GM12891 (cell line): ENCODE measurements at regions not wholly inside any gene's neighbourhood (a gene's known extent, or its start where the extent isn't known, plus 50 kb on each side); places are given as distances from the start of the nearest gene placed in this dataset.

Experiments
- DNase-seq: peaks from one replicate; pipeline ENCODE4 v3.0.0; 2011; ENCODE audit warnings: low spot score; ENCODE audit not compliant: insufficient read length
- FAIRE-seq: peaks from 2 replicates; lab custom pipeline; 2011; peaks lifted over from hg19 to GRCh38; lab: Jason Lieb, UNC
- PAX5 ChIP-seq: IDR thresholded peaks from 2 replicates; pipeline ENCODE4 v1.6.1; 2011; ENCODE audit warnings: low read length, moderate library complexity, mild to moderate bottlenecking; ENCODE audit not compliant: insufficient read depth, severe bottlenecking
- POLR2A ChIP-seq: IDR thresholded peaks from 2 replicates; pipeline ENCODE4 v1.6.1; 2011; ENCODE audit warnings: low read depth, low read length, control low read depth
- POLR2AphosphoS5 ChIP-seq: IDR thresholded peaks from 2 replicates; pipeline ENCODE4 v1.6.1; 2011; ENCODE audit warnings: low read depth, low read length, control low read depth
- POU2F2 ChIP-seq: IDR thresholded peaks from 2 replicates; pipeline ENCODE4 v1.6.1; 2011; ENCODE audit warnings: low read depth, mild to moderate bottlenecking, control low read depth, low read length, moderate library complexity
- SPI1 ChIP-seq: IDR thresholded peaks from 2 replicates; pipeline ENCODE4 v1.6.1; 2011; ENCODE audit warnings: low read depth, low read length, control low read depth
- TAF1 ChIP-seq: IDR thresholded peaks from 2 replicates; pipeline ENCODE4 v1.6.1; 2011; ENCODE audit warnings: low read depth, low read length, control low read depth

DNA sequence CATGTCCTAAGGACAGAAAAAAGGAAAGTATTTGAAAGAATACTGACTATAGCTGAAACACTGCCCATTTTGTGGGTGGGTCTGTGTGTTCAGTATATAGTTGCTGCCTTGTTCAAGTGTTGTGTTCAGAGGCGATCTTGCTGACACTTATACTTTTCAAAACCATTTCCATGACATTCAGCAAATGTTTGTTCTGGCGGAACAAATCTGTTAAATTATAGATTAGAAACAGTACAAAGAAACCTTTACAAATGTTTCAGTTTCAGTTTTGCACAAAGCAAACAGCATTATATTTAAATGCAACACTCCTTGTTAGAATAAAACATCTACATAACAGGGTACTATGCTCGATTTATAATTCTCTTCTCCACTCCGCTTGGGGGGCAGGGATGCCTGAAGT, 2276.3 kb downstream of the MAT2B start:
- DNase-seq (no peak), FAIRE-seq (no peak)
- no peak for TF ChIP-seq POU2F2
- TF ChIP-seq POLR2AphosphoS5 = no peak
- no peak for TF ChIP-seq TAF1
- no peak for TF ChIP-seq PAX5
- no peak for TF ChIP-seq SPI1
- no peak for TF ChIP-seq POLR2A

DNA sequence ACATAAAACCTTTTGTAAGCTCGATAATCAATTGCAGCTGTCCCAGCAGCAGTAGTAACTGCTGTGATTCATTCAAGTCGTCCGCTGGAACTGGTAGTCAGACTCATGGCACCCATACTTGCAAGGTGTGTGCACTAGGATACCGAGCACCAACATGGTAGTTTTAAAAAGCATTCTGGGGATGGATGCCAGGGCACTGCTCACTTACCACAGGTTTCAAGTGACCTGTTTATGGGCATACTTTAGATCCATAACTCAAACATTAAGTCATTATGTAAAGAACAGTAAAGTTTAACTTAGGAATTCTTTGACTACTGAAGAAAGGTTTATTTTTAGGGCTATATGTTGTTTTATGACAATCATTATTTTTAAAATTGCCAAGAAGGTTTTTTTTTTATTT, 2277.6 kb downstream of the MAT2B start:
- TF ChIP-seq TAF1 = no peak
- TF ChIP-seq PAX5 = no peak
- TF ChIP-seq SPI1 = no peak
- TF ChIP-seq POU2F2 = no peak
- no peak for DNase-seq
- FAIRE-seq = no peak

DNA sequence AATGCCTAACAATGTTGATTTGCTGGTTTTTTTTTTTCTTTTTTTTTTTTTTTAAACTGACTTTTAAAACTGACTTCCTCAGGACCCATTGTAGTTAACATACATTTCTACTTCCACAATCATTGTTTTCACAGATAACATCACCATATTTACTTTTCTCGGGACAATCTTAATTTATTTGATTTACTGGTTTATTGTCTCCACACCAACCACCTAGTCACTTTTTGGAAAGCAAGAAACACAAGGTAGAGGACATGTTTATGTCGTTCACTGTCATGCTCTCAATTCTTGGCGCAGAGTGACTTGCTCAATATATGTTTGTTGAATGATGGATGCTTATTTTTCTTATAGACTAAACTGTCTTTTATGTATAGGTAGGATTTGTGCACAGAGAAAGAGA, 2280.7 kb downstream of the MAT2B start:
- no peak for FAIRE-seq
- TF ChIP-seq TAF1 = no peak
- no peak for DNase-seq

DNA sequence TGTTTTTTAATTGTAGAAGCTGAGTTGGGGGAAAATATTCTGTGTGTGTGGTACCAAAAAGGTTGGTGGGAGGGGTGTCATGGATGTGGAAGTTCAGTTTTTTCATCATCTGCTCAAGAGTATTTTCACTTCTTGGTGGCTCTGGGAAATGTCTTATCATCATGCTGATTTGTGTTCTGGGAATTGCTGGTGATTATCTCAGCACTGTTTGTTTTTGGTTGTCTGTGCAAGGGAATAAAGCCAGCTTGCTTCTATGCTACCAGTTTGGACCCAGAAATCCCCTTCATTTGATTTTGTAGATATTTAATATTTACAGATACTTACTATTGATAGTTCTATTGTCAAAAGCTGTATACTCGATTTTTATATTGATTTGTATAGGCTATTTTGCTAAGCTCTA, 2289.7 kb downstream of the MAT2B start:
- TF ChIP-seq POU2F2 (no peak), PAX5 (no peak), SPI1 (no peak), TAF1 (no peak), POLR2A (no peak), POLR2AphosphoS5 (no peak)
- DNase-seq (no peak), FAIRE-seq (no peak)

DNA sequence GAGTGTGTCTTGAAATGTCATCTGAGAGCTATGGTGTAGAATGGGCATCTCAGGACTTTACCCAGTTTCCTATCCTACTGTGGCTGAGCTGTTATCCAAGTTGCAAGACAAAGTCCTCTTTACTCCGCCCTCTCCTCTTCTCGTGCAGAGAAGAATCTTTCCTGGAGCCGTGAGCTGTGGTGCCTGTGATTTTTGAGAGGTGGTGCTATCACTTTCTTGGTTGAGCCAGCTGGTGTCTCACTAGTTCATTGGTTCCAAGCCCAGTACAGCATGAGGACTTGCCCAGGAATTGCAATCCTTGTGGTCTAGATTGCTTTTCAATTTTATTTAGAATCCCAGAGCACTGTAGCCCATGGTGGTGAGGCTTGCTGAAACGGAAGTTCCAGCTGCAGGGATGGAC, 2300.3 kb downstream of the MAT2B start:
- FAIRE-seq (no peak), DNase-seq (no peak)
- TF ChIP-seq TAF1 (no peak), POU2F2 (no peak), SPI1 (no peak), PAX5 (no peak), POLR2AphosphoS5 (no peak), POLR2A (no peak)

DNA sequence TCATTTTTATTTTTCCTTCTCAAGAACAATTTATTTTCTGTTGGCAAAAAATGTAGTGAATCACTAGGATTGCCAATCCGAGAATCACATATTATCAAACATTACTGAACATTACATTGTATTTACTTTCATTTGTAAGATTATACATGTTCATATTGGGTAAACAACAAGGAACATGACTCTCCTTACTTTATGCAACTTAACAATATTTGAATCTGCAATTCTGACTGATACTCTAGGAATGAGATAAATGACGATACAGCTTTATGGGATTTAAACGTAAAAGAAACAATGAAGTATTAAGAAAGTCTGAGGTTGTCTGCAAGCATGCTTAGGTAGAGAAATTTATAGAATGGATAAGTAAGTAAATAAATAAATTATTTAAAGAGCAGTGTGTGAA, 2302.9 kb downstream of the MAT2B start:
- FAIRE-seq (no peak), DNase-seq (no peak)
- no peak for TF ChIP-seq POLR2AphosphoS5
- no peak for TF ChIP-seq PAX5
- TF ChIP-seq POU2F2 = no peak
- TF ChIP-seq SPI1 = no peak
- no peak for TF ChIP-seq POLR2A
- TF ChIP-seq TAF1 = no peak

DNA sequence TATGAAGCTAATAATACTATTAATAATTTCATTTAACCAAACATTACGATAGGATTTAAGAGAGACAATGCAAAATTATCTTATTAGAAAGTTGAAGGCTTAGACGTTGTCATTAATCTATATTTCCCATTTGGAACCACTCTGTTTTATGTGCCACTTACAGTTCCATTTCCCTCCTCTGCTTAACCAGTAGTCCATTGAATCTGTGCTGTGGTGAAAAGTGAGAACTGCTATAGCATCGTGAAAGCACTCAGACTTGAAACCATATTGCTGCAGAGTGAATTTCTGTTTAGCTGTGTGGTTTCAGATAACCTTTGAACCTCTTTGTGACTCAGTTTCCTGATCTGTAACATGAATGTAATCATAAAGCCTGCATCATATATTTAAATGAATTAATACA, 2304.5 kb downstream of the MAT2B start:
- TF ChIP-seq POU2F2 = no peak
- FAIRE-seq = no peak
- no peak for DNase-seq

DNA sequence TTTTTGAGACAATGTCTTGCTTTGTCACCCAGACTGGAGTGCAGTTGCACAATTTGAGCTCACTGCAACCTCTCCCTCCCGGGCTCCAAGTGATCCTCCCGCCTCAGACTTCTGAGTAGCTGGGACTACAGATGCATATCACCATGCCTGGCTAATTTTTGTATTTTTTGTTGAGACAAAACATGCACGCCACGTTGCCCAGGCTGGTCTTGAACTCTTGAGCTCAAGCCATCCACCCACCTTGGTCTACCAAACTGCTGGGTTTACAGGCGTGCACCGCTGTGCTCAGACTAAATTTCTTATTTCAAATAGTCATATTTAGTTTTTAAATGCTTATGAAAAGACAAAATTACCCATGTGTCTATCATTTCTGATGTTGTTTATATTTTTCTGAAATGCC, 2324.1 kb downstream of the MAT2B start:
- TF ChIP-seq TAF1 (no peak), PAX5 (no peak), POU2F2 (no peak), SPI1 (no peak), POLR2AphosphoS5 (no peak)
- no peak for FAIRE-seq
- DNase-seq = no peak

DNA sequence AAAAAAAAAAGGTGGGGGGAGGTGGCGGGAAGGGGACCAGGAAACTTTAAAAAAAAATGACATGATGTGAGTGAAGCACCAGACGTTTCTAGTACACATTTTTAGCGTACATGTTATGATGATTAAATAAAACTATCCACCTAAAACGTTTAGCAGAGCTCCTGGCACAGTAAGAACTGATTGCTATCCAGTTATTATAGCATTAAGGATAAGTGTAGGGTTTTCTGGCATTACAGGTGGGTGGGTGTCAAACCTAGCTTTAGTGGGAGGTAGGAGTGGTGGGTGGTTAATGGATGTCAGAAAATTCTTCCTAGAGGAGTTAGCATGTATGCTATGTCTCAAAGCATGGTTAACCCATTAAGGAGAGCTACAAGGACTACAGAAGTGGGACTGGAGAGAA, 2329.5 kb downstream of the MAT2B start:
- DNase-seq (no peak), FAIRE-seq (no peak)
- TF ChIP-seq TAF1 (no peak), PAX5 (no peak), POU2F2 (no peak), POLR2AphosphoS5 (no peak), SPI1 (no peak)

DNA sequence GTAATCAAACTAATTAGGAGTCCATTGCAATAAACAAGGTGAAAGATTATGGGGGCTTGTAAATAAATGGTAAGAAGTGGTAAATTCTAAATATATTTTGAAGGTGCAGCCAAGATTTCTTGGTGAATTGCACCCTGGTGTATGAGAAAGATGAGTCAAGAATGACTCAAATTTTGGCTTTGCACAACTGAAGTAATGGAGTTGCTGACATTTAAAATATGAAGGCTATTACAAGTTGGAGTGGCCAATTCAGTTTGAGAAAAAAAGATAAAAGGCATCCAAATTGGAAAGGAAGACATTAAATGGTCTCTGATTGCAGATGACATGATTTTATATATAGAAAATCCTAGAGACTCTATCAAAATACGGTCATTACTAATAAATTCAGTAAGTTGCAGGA, 2330.6 kb downstream of the MAT2B start:
- no peak for FAIRE-seq
- DNase-seq = no peak
- TF ChIP-seq POLR2AphosphoS5 (no peak), PAX5 (no peak), TAF1 (no peak), POLR2A (no peak), SPI1 (no peak), POU2F2 (no peak)

DNA sequence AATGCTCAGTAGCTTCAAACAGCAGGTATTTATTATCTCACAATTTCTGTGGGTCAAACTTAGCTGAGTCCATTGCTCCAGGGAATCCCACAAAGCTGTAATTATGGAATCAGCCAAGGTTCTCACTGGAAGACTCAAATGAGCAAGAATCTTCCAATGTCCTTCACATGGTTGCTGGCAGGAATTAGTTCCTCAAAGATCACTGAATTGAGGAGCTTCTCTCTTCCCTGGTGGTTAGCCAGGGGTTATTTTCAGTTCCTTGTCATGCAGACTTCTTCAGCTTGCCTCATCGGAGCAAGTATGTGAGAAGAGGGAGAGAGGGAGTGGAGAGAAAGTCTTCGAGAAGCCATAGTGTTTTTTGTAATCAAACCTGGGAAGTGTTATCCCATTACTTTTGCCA, 2331.9 kb downstream of the MAT2B start:
- FAIRE-seq = no peak
- DNase-seq = no peak
- TF ChIP-seq POU2F2 = no peak
- no peak for TF ChIP-seq SPI1
- TF ChIP-seq POLR2AphosphoS5 = no peak
- no peak for TF ChIP-seq PAX5
- TF ChIP-seq TAF1 = no peak
- no peak for TF ChIP-seq POLR2A
